ENCODE measurements at regions not wholly inside any gene's neighbourhood (a gene's known extent, or its start where the extent isn't known, plus 50 kb on each side); places are given as distances from the start of the nearest gene placed in this dataset.

DNA sequence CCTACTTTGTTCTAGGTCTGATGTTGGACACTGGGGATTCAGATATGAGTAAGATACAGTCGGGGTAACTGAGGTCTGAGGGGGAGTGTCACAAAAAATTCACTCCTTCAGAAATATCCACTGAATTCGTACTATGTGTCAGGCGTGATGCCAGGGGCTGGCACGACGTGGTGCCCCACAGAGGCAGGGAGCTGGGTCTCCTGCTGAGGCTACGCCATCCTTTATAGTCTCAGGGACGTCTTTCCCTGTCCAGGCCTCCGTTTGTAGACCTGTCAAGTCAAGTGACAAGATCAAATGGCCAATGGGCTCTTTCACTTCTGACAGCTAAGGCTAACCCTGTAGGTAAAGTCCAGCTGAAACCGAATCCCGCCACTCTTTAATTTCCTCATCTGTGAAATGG, 118.8 kb upstream of the SMIM23 start:
- DNase-seq (ENCODE audit: low read depth in 1 of 2, low spot score in 1 of 2): no peak
- TF ChIP-seq, protein P1, sequence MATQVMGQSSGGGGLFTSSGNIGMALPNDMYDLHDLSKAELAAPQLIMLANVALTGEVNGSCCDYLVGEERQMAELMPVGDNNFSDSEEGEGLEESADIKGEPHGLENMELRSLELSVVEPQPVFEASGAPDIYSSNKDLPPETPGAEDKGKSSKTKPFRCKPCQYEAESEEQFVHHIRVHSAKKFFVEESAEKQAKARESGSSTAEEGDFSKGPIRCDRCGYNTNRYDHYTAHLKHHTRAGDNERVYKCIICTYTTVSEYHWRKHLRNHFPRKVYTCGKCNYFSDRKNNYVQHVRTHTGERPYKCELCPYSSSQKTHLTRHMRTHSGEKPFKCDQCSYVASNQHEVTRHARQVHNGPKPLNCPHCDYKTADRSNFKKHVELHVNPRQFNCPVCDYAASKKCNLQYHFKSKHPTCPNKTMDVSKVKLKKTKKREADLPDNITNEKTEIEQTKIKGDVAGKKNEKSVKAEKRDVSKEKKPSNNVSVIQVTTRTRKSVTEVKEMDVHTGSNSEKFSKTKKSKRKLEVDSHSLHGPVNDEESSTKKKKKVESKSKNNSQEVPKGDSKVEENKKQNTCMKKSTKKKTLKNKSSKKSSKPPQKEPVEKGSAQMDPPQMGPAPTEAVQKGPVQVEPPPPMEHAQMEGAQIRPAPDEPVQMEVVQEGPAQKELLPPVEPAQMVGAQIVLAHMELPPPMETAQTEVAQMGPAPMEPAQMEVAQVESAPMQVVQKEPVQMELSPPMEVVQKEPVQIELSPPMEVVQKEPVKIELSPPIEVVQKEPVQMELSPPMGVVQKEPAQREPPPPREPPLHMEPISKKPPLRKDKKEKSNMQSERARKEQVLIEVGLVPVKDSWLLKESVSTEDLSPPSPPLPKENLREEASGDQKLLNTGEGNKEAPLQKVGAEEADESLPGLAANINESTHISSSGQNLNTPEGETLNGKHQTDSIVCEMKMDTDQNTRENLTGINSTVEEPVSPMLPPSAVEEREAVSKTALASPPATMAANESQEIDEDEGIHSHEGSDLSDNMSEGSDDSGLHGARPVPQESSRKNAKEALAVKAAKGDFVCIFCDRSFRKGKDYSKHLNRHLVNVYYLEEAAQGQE (IDR thresholded peaks at IDR 0.05; ENCODE audit: insufficient replicate concordance, low read depth): no peak
- TF ChIP-seq GABPA (IDR thresholded peaks at IDR 0.05; ENCODE audit: low read depth): no peak
- TF ChIP-seq, protein P2, sequence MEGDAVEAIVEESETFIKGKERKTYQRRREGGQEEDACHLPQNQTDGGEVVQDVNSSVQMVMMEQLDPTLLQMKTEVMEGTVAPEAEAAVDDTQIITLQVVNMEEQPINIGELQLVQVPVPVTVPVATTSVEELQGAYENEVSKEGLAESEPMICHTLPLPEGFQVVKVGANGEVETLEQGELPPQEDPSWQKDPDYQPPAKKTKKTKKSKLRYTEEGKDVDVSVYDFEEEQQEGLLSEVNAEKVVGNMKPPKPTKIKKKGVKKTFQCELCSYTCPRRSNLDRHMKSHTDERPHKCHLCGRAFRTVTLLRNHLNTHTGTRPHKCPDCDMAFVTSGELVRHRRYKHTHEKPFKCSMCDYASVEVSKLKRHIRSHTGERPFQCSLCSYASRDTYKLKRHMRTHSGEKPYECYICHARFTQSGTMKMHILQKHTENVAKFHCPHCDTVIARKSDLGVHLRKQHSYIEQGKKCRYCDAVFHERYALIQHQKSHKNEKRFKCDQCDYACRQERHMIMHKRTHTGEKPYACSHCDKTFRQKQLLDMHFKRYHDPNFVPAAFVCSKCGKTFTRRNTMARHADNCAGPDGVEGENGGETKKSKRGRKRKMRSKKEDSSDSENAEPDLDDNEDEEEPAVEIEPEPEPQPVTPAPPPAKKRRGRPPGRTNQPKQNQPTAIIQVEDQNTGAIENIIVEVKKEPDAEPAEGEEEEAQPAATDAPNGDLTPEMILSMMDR (IDR thresholded peaks at IDR 0.05; ENCODE audit: insufficient read depth, low read length): no peak
- no peak for TF ChIP-seq SPI1 (IDR thresholded peaks at IDR 0.05; ENCODE audit: borderline replicate concordance, low read depth)
- no peak for TF ChIP-seq POLR2AphosphoS5 (IDR thresholded peaks at IDR 0.05; ENCODE audit: low read depth)
- Histone ChIP-seq H3K27me3 (ENCODE audit: insufficient read depth, poor library complexity, severe bottlenecking) (no peaks in the 10 kb centered on the region), H3K27ac (replicated peaks) (no peak overlapping the region), H3K4me3 (replicated peaks; ENCODE audit: insufficient read depth, low read length) (no peak overlapping the region)

DNA sequence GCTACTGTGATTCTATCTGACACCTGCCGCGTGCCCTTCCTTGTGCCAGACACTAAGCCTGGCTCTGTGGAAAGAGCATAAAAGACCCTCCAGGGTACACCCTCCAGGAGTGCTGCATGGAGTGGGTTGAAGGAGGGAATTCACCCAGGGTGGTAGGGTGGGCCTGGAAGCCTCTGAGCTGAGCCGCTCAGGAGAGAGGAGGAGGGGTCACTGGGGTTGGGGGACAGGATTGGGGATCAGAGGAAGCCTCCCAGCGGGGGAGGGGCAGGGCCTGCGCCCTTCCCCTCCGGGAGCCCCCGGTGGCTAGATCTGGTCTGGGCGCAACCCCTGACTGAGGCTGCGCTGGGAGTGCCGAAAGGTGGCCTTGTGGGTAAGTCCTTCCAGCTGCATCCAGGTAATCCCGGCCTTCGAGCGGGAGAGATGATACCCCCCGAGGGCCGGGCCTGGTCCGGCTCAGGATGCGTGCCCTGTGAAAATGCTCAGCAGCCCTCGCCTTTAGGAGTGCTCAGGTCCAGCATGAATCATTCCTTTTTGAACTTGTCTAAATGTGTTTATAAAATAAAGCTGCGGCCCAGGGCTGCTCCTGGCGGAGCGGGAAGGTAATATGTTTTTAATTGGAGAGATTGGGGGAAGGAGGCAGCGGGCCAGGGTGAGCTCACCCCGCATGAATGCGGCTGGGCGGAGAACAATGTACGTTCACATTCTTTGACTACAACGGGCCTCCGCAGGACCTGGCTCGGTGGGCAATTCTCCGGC, 118.1 kb upstream of the SMIM23 start:
- no peak for DNase-seq (ENCODE audit: low read depth in 1 of 2, low spot score in 1 of 2)

DNA sequence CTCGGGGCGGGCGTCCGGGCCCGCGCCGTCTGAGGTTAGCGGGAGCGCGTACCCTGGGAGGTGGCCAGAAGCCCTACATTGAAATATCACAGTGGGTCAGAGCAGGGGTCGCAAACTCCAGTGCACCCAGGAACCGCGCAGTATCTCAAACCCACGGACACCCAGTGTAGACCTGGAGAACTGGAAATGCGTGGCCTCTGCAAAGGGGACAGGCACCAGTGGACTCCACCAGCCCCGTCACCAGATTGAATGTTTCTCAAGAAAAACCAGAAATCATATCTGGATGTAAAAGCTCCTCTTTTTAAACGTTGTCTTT, 117.6 kb upstream of the SMIM23 start:
- H3K27ac ChIP-seq (replicated peaks): no peak overlapping the region
- TF ChIP-seq, protein P2 (IDR thresholded peaks at IDR 0.05; ENCODE audit: insufficient read depth, low read length): no peak
- TF ChIP-seq POLR2AphosphoS5 (IDR thresholded peaks at IDR 0.05; ENCODE audit: low read depth): no peak
- TF ChIP-seq, protein P1 (IDR thresholded peaks at IDR 0.05; ENCODE audit: insufficient replicate concordance, low read depth): no peak
- TF ChIP-seq SPI1 (IDR thresholded peaks at IDR 0.05; ENCODE audit: borderline replicate concordance, low read depth): no peak
- no peak for TF ChIP-seq GABPA (IDR thresholded peaks at IDR 0.05; ENCODE audit: low read depth)
- no peak for DNase-seq (ENCODE audit: low read depth in 1 of 2, low spot score in 1 of 2)
- H3K4me3 ChIP-seq (replicated peaks; ENCODE audit: insufficient read depth, low read length): no peak overlapping the region
- no peaks in the 10 kb centered on the region for H3K27me3 ChIP-seq (ENCODE audit: insufficient read depth, poor library complexity, severe bottlenecking)

More for the DNA sequence above, 118.1 kb upstream of the SMIM23 start:
- TF ChIP-seq, protein P2 (IDR thresholded peaks at IDR 0.05; ENCODE audit: insufficient read depth, low read length): no peak
- Histone ChIP-seq H3K4me3 (replicated peaks; ENCODE audit: insufficient read depth, low read length) (no peak overlapping the region), H3K27ac (replicated peaks) (no peak overlapping the region), H3K27me3 (ENCODE audit: insufficient read depth, poor library complexity, severe bottlenecking) (no peaks in the 10 kb centered on the region)

DNA sequence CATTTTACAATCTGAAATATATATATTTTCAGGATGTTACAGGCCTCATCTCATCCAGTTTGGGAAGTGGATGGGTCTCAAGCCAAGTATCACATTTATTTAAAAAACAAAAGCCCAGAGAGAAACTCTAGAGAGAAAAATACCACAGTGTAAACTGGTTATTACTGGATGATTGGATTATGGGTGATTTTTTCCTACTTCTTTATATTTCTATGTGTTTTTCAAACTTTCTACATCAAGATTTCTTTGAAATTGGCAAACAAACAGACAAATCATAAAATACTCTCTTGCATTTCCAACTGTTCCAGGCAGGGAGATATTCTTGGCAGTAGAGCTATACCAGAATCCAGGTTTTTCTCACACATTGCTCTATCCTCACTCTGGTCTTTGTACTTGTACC, 116.0 kb upstream of the SMIM23 start:
- DNase-seq (ENCODE audit: low read depth in 1 of 2, low spot score in 1 of 2): no peak
- TF ChIP-seq, protein P2 (IDR thresholded peaks at IDR 0.05; ENCODE audit: insufficient read depth, low read length): no peak
- TF ChIP-seq POLR2AphosphoS5 (IDR thresholded peaks at IDR 0.05; ENCODE audit: low read depth) (no peak), GABPA (IDR thresholded peaks at IDR 0.05; ENCODE audit: low read depth) (no peak), SPI1 (IDR thresholded peaks at IDR 0.05; ENCODE audit: borderline replicate concordance, low read depth) (no peak)
- TF ChIP-seq, protein P1 (IDR thresholded peaks at IDR 0.05; ENCODE audit: insufficient replicate concordance, low read depth): no peak
- no peaks in the 10 kb centered on the region for H3K27me3 ChIP-seq (ENCODE audit: insufficient read depth, poor library complexity, severe bottlenecking)

More for the DNA sequence above, 116.0 kb upstream of the SMIM23 start:
- no peak overlapping the region for H3K27ac ChIP-seq (replicated peaks)
- H3K4me3 ChIP-seq (replicated peaks; ENCODE audit: insufficient read depth, low read length): no peak overlapping the region

Measured in HL-60 (cell line).